GM08714 (cell line): ENCODE measurements at regions not wholly inside any gene's neighbourhood (a gene's known extent, or its start where the extent isn't known, plus 50 kb on each side); places are given as distances from the start of the nearest gene placed in this dataset.

Source experiments
- H3K4me3 ChIP-seq: fragments of 200-500 bp; sonication (Bioruptor generic); 2 replicates; pipeline ENCODE4 v1.5.1; 2014; ENCODE audit warnings: mild to moderate bottlenecking, low read length, inconsistent platforms
- ZNF274 ChIP-seq: IDR thresholded peaks from 2 replicates; pipeline ENCODE4 v1.6.1; 2012; ENCODE audit warnings: mild to moderate bottlenecking, low read depth, low read length

DNA sequence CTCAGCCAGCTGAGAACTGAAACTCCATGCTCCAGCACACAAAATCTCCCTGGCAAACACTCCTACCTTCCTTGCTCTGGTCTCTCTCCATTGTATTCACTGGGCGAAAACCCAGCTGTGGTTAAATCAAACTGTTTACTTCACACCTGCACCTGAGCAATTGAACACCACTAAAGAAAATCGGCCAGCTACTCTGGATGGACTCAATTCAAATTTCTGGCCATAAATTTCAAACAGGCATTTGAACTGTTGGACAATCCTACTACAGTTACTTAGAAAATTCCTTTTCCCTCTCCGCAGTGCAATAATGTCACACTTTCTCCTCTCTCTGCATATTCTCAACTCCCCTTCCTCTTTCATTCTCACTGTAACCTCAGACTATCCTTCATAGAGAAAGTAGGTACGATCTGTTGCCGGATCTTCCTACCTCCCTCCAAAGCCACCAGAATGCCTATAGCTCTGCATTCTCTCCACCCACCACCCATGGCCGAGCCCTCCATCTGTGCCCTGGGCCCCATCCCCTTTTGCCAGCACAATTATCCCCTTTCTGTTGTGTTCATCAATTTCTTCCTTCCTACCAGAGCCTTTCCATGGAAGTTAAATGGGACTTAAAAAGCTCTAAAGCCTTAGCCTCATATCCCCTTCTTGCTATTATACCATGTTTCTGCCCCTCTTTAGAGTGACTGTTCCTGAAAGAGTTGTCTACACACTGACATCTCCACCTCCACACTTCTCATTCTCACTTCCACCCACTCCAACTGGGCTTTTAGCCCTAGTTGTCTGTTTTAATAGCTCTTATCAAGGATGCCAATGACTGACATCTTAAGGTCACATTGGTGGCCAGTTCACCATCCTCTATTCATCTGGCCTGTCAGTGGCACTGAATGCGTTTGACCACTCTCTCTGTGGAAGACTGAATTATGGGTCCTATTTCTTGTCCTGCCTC lies 127.5 kb upstream of the SLC1A4 start:
- TF ChIP-seq ZNF274: no peak
- H3K4me3 ChIP-seq: no peak overlapping the region; the same call in 1 of the 2 replicates

DNA sequence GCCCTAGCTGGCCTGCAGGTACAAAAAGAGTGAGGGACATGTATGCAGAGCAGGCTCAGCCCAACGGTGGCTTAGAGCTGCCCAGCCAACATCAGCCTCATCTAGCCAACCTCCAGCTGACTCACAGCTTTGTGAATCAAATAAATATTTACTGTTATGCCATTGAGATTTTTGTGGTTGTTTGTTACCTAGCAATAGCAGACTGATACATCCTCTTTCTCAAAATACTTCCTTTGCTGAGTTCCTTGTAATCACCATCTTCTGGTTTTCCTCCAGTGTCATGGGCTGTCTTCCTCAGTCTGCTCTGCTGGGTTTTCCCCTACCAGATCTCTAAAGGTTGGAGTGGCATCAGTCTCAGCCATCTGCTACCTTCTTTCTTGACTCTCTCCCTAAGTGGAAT lies 126.6 kb upstream of the SLC1A4 start:
- no peak overlapping the region for H3K4me3 ChIP-seq
- no peak for TF ChIP-seq ZNF274

DNA sequence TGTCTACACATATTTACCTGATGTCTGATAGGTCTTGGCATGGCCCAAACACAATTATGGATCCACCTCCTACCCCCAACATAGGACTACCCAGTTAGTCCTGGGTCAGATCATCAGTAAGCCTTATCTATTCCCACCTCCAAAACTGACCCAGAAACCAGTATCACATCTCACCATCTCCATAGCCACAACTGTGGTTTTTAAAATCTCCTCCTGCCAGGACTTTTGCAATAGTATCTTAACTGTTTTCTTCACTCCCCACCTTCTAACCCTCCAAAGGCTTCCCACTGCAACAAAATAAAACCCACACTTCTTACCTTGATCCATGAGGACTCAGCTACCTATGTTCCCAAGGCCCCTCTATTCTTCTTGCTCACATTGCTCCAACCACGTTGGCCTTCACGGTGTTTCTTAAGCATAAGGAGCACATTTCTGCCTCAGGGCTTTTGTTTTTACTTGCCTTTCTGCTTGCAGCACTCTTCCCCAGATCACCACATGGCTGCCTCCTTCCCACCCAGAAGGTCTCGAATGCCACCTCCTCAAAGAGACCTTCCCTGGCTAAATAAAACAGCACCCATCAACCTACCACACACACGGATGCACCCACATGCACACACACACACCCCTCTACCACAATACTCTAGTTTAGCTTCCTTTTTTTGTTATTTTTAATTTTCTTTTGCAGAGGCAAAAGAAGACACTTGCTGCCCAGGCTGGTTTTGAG lies 125.9 kb upstream of the SLC1A4 start:
- no peak for TF ChIP-seq ZNF274
- H3K4me3 ChIP-seq: no peak overlapping the region

DNA sequence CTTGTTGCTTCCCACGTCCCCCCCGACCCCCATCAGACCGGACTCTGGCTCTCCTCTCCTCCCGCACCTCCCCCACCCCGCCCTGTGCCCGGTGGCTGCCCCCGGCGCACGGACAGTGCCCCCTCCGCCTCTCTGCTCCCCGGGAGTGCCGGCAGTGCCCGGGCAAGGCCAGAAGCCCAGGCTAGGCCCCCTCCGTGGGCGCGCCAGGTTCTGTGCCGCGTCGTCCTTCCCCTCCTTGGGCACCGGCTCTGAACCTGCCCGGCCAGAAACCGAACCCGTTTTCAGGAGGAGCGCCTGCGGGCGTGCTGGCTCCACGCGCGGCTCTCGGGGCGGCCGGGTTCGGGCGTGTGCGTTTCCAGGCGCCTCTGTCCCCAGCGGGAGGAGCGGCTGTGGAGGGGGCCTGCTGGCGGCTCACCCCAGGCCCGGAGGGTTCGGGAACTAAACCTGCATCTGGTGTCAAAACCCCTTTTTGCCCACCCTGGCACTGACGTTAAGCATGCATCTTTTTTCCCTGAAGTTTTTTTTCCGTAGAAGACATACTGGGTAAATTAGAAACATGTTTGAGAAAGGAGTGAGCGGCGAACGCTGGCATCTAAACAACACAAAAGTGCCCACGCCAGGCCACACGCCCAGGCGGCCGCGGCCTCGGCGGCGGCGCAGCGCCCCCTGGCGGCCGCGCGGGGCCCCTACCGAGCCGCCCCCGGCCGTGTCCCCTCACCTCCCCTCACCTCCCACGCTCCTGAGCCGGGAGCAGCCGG lies 123.9 kb upstream of the SLC1A4 start:
- no peak for TF ChIP-seq ZNF274

DNA sequence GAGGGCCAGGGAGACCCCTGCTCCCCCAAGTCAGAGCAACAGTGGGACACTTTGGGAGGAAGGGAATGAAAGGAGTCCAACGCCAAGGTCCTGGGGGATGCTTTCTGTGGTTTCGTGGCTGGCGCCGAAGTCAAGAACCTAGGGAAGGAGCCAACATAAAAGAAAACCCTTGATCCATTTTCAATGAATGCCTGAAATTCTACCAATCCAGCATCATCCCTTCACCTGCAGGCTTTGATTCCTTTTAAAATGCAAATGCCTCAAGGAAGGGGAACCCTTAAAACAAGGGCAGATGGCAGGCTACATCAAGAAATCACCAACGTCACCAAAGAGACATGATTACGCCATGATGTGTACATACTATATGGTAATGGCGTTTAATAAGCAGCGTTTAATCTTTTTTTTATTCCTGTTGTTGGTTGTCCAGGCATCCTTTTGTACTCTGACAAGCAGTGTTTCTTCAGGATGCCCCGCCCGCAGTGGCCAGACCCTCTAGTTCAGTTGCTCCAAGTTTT lies 123.3 kb upstream of the SLC1A4 start:
- no peak overlapping the region; the same call in 1 of the 2 replicates for H3K4me3 ChIP-seq
- TF ChIP-seq ZNF274: no peak

More for the DNA sequence above, 123.9 kb upstream of the SLC1A4 start:
- H3K4me3 ChIP-seq: peak overlapping the region; percentile 71; the same call in 1 of the 2 replicates

DNA sequence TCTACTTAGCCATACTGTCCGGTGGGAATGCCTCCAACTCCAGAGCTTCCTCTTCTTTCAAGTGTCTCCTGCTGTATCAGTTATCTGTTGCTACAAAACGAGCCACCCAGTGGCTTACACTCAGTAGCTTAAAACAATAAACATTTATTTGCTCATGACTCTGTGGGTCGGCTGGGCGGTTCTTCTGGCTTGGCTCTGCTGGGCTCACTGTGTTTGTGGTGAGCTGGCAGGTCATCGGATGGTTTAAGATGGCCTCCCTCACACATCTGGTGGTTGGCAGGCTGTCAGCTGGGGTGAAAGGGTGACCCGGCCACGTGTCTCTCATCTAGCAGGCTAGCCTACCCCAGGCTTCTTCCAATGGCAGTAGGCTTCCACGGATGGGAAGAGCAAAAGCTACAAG lies 122.4 kb upstream of the SLC1A4 start:
- TF ChIP-seq ZNF274: no peak
- H3K4me3 ChIP-seq: no peak overlapping the region

DNA sequence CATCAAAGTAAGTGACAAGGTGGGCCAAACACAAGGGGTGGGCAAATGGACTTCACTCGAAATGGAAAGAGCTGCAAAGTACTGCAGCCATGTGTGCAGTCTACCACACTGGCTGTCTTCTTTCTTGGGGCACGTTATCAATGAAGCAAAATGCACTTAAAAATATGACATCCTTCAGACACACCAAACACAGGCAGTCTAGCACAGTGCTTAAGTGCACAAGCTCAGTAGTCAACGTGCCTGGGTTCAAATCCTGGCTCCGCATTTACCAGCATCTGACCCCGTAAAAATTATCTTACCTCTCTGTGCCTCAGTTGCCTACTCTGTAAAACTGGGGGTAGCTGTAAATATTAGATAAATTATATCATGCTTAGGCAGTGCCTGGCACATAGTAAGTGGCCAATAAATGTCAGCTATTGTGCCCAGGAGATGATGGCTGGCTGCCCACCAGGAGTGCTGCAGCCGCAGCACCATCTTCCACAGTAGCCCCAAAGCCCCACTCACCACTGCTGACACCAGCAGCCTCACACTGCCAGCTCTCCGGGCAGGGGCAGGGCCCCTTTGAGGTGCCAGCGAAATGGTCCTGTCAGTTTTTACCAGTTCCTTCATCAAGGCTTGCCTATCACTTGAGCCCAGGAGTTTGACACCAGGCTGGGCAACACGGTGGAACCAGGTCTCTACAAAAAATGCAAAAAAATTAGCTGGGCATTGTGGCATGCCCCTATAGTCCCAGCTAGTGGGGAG lies 121.8 kb upstream of the SLC1A4 start:
- no peak overlapping the region for H3K4me3 ChIP-seq
- no peak for TF ChIP-seq ZNF274

DNA sequence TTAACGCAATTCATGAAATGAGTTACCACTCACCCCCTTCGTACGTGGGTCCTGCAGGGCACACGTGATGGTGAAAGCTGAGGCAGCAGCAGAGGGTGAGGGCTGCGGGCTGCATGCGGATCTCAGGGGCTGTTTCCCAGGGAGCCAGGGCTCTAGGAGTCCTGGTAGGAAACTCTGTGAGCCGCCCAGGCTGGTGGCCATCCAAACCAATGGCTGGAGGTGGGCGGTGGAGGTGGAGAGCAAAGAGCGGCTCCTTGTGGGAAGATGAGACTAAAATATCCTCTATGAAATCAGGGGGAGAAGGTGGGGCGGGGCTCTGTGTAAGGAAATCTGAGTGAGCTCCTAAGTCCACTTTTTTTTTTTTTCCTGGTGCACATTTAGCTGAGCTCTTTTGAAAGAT lies 120.1 kb upstream of the SLC1A4 start:
- H3K4me3 ChIP-seq: no peak overlapping the region
- TF ChIP-seq ZNF274: no peak

DNA sequence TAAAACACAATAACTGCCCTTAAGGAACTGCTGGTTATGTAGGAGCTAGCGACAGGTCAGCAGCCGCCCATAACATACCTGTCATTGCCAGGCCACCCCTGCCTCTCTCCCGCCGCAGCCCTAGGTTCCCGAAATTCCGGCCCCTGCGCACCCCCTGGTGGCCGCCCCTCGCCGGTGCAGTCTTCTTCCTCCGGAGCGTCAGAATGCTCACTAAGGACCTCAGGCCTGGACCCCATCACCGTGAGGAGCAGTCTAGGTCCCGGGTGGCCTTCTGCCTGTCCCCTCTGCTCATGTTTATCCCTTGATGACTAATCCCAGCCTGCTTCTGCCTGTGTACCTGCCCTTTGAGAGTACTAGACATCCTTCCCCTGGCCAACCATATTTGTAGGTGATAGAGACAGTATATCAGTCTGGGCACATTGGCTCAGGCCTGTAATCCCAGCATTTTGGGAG lies 115.7 kb upstream of the SLC1A4 start:
- no peak overlapping the region for H3K4me3 ChIP-seq
- no peak for TF ChIP-seq ZNF274

DNA sequence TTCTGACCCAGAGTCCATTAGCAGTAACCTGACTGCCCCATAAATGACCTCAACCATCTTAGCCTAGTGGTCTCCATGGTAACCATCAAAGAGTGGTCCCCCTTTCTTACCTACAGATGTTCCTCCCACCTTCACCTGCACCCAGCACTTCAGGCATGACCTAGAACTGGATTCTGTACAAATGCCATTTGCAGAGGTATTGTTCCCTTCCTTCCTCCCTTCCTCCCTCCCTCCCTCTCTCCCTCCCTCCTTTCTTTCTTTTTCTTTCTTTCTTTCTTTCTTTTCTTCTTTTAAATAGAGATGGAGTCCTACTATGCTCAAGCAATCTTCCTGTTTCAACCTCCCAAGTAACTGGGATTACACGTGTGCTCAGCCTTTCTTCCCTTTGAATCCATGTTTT lies 114.6 kb upstream of the SLC1A4 start:
- H3K4me3 ChIP-seq: no peak overlapping the region
- TF ChIP-seq ZNF274: no peak

DNA sequence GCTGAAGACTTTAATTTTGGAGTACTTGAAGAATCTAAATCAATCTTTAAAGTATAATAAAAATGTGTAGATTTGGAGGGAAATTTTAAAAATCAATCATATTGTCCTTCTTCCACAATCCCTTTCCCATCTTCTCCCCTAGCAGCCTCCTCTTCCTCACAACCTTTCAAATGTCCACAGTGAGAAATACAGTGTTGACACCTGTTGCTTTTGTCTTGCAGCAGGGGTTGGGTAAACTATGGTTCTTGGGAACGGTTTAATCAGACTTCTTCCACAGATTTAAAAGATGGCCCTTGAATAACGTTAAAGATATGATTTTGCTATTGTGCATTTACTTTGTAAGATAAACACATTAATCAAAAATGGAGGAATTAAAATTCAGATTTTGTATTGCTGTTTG lies 113.8 kb upstream of the SLC1A4 start:
- H3K4me3 ChIP-seq: no peak overlapping the region
- no peak for TF ChIP-seq ZNF274

DNA sequence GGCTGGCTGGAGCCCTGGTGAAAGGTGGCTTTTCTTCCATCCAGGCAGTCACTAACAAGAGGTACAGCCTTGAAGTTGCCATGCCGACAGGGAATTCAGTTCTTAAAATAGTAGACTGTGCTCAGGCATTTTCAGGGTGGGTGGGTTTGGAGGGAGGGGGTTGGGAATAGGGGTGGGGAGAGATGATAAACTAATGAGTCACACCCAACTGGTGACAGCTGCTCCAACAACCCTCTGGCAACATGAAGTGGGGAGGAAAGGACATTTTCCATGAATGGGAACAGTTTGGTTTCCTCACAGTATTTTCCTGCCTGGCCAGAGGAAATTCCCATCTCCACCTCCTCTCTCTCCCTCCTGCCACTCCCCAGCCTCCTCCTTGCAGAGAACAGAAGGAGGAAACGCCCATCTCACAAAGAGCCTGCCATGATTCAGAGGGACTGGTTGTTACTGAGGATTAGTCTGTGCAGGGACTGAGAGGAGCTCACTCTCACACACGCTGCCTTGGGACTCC lies 113.0 kb upstream of the SLC1A4 start:
- TF ChIP-seq ZNF274: no peak
- H3K4me3 ChIP-seq: no peak overlapping the region

DNA sequence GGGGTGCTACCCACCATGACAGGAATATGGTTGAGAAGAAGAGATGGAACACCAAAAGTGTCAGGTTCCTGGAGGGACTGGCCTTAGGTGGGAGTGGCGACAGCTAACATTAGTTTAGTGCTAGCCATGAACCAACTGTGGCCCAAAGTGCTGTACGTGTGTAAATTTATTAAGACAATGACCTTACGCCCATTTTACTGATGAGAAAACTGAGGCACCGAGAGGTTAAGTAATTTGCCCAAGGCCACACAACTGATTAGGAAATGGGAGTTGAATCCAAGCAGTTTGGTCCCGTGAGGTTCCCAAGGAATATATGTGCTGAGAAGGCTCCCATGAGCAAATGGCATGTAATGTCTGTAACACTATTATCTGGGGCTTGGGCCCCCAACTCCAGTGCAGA lies 109.5 kb upstream of the SLC1A4 start:
- no peak overlapping the region for H3K4me3 ChIP-seq

More for the DNA sequence above, 109.5 kb upstream of the SLC1A4 start:
- no peak for TF ChIP-seq ZNF274
